ENCODE measurements at regions not wholly inside any gene's neighbourhood (a gene's known extent, or its start where the extent isn't known, plus 50 kb on each side); places are given as distances from the start of the nearest gene placed in this dataset.
"Not testable (repeated sequence)": the region's sequence is repeated elsewhere in the genome, so short reads cannot be mapped to it uniquely, and the experiment has no call there.

- no peak for DNase-seq
Observed at GRCh38 chr14:53456931-53457330, 303.8 kb upstream of the DDHD1 start.

- no peak for DNase-seq
Observed at GRCh38 chr14:53452005-53452673, 299.0 kb upstream of the DDHD1 start.

- no peak for DNase-seq
Observed at GRCh38 chr14:53450871-53451270, 297.7 kb upstream of the DDHD1 start.

- DNase-seq = no peak
Observed at GRCh38 chr14:53448682-53449081, 295.6 kb upstream of the DDHD1 start.

GRCh38 chr14:53444677-53445312, 291.7 kb upstream of the DDHD1 start:
- DNase-seq = no peak

- DNase-seq = no peak
Observed at GRCh38 chr14:53441789-53442188, 288.7 kb upstream of the DDHD1 start.

GRCh38 chr14:53437858-53438257, 284.7 kb upstream of the DDHD1 start:
- no peak for DNase-seq

- peak; percentile 9 for DNase-seq
Observed at GRCh38 chr14:53432378-53432802, 279.3 kb upstream of the DDHD1 start.

- no peak for DNase-seq
Observed at GRCh38 chr14:53430870-53431269, 277.7 kb upstream of the DDHD1 start.

- no peak for DNase-seq
Observed at GRCh38 chr14:53412819-53413675, 259.9 kb upstream of the DDHD1 start.

- DNase-seq = no peak
Observed at GRCh38 chr14:53411125-53411524, 258.0 kb upstream of the DDHD1 start.

GRCh38 chr14:53409969-53410368, 256.8 kb upstream of the DDHD1 start:
- DNase-seq = no peak

GRCh38 chr14:53409289-53409688, 256.2 kb upstream of the DDHD1 start:
- DNase-seq = no peak

GRCh38 chr14:53408175-53408879, 255.2 kb upstream of the DDHD1 start:
- peak; percentile 99 for DNase-seq

GRCh38 chr14:53406519-53406918, 253.4 kb upstream of the DDHD1 start:
- DNase-seq = no peak

- DNase-seq = no peak
Observed at GRCh38 chr14:53401646-53402045, 248.5 kb upstream of the DDHD1 start.

GRCh38 chr14:53399057-53399456, 245.9 kb upstream of the DDHD1 start:
- DNase-seq = no peak

- no peak for DNase-seq
Observed at GRCh38 chr14:53398616-53399015, 245.5 kb upstream of the DDHD1 start.

GRCh38 chr14:53395267-53395666, 242.1 kb upstream of the DDHD1 start:
- DNase-seq = not testable (repeated sequence)

GRCh38 chr14:53391631-53392285, 238.6 kb upstream of the DDHD1 start:
- DNase-seq = no peak

- DNase-seq = no peak
Observed at GRCh38 chr14:53391156-53391555, 238.0 kb upstream of the DDHD1 start.

- DNase-seq = no peak
Observed at GRCh38 chr14:53390008-53390407, 236.9 kb upstream of the DDHD1 start.

- DNase-seq = no peak
Observed at GRCh38 chr14:53389202-53389601, 236.1 kb upstream of the DDHD1 start.

All from DMS79 (cell line).